VCaP (cell line): ENCODE measurements at regions not wholly inside any gene's neighbourhood (a gene's known extent, or its start where the extent isn't known, plus 50 kb on each side); places are given as distances from the start of the nearest gene placed in this dataset.

Source experiments
- H3K27ac ChIP-seq: fragments of 450-650 bp; 2 replicates; pipeline ENCODE4 v1.5.1; 2017
- TF ChIP-seq, protein P1 (sequence below): fragments of 450-650 bp; conservative IDR thresholded peaks from 2 replicates; pipeline ENCODE4 v1.5.1; 2017; ENCODE audit warnings: mild to moderate bottlenecking, moderate library complexity

DNA sequence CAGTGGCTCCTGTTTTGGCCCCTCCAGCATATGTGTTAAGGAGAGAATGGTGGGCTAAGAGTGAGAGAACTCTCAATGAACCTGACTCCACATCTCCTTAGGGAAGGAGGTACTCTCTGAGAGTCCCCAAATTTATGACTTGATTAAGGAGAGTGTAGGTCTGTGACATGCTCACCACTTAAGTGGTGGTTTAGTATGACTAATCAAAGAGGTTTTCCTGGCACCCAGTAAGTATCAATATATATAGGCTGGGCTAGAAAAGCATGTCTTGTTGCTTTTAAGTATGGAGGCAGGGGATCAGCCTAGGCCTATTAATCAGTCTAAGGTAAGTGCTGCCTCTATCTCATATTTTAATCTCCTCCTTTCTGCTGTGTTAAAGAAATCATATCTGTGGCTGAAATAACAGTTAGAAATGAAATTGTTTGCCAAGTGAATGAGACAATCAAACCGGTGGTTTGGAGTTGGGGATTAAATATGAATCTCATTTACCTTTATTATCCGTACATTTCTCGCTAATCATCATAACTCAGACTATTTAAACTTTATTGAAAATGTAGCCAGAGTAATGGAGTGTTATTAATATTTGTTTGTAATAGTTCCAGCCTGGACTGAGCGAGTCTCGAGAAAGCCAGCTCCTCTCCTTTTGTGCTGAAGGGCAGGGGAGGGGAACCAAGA, 107.7 kb upstream of the MEIS1 start:
- TF ChIP-seq, protein P1, sequence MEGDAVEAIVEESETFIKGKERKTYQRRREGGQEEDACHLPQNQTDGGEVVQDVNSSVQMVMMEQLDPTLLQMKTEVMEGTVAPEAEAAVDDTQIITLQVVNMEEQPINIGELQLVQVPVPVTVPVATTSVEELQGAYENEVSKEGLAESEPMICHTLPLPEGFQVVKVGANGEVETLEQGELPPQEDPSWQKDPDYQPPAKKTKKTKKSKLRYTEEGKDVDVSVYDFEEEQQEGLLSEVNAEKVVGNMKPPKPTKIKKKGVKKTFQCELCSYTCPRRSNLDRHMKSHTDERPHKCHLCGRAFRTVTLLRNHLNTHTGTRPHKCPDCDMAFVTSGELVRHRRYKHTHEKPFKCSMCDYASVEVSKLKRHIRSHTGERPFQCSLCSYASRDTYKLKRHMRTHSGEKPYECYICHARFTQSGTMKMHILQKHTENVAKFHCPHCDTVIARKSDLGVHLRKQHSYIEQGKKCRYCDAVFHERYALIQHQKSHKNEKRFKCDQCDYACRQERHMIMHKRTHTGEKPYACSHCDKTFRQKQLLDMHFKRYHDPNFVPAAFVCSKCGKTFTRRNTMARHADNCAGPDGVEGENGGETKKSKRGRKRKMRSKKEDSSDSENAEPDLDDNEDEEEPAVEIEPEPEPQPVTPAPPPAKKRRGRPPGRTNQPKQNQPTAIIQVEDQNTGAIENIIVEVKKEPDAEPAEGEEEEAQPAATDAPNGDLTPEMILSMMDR = no peak
- no peak overlapping the region for H3K27ac ChIP-seq

DNA sequence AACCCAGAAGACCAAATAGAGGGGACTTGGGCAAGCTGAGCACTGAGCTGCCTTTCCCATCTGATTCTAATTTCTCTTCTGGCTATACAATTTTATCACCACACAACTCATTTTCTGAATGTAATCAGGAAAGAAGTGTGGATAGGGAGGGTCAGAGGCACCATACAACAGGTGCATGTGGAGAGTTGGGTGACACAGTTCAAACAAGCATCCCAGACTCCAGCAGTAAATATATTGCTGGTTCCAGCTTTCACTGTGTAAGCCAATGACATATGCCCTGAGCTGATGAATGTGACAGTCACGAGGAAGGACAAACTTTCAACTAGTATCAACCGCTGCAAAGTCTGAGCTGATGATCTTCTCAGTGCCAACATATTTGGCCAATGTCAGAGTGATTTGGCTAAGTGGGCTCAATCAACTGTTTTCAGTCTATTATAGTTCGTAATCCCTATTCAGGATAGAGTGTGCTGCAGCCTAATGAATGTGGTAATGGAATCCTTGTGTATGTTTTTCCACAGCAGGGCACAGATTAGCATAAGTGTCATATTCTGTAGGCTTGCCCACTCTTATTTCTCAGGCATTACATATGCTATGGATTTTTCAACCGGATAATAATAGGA, 109.9 kb upstream of the MEIS1 start:
- H3K27ac ChIP-seq = no peak overlapping the region
- TF ChIP-seq, protein P1 = no peak

DNA sequence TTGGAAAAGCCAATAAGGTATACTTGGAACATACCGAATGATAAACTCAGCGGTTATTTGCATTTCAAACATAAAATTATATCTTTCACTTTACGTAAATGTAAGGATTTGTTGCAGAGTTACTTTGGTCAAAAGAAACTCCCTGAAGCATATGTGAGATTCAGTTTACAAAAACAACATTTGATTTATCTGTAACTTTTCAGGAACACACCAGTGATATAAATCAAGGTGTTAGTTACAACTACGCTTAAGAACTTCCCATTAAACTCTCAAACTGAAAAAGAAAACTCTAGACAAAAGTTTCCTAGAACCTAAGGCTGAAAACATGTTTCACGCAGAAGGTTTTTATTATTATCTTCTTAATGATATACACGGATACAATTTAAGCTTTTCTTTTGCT, 110.6 kb upstream of the MEIS1 start:
- TF ChIP-seq, protein P1 = no peak
- H3K27ac ChIP-seq = no peak overlapping the region

DNA sequence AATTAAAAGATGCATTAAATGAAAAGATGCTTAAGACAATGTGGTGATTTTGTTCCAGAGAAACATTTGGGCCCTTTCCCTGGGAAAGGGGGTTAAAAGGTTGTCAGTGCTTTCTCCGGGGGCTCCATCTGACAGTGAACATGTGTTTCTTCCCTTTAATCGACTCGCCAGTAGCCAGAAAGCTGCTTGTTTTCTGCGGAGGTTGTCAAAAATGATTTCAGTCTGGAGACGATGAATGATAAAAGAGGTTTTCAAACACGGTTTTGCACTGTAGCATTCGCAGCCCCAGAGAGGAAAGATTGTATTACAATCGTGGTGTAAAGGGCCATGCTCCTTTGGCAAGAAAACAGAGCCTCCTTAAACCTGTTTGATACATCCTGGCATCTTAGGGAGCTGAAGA, 111.5 kb upstream of the MEIS1 start:
- H3K27ac ChIP-seq = no peak overlapping the region
- TF ChIP-seq, protein P1 = no peak

DNA sequence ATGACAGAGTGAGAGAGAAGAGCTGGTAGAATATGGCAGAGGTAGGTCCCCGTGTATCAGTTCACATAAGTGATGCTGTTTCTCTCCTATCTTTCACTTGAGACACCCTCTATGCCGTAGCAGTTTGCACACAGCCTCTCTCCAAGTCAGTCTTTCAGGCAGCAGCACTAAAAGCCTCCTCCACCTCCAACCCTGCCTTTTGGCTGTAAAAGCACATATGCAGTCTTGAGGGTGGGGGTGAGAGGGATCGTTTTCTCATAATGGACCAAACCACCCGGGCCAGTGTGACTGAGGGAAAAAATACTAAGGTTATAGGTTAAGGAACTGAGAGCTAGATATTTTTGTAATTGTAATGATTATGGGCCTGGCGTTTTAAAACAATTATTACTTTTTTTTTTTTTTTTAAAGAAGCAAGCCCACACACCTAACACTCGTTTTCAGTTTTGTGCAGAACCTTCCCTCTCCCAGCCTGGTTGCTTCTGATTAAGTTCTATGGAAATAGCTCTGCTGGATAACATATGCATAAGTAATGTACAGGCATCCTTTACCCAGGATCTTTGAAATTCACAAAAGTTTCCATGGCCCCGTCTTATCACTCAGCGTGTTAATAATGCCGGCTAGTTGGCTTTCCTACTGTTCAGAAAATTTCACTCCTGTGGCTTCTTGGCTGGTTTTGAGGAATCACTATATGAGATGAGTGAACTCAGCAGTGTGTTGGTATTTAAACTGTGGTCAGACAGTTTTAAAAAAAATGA, 112.2 kb upstream of the MEIS1 start:
- TF ChIP-seq, protein P1 = no peak
- no peak overlapping the region for H3K27ac ChIP-seq

DNA sequence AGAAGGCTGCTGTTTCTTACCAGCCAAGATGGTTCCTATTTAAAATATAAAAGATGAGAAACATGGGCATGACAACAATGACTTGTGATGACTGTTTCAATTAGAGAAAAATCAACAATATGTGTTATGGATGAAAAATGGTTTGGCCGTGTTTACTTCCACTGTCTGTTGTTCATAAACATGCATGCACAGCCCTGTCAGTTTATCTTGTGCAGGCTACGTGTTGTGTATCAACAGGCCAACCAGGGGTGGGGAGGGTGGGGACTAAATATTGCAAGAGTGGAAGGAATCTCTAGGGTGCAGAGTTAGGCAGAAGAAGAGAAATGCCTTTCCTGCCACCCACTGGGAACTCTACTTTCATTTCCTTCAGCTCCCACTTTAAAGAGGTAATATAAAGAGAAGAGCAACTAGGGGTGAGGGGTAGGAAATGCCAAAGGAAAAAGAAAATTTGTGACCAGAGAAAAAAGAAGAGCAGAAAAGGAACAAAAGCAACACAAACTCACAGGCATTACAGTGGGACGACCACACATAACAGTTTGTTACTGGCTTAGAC, 116.8 kb upstream of the MEIS1 start:
- TF ChIP-seq, protein P1 = no peak
- no peak overlapping the region for H3K27ac ChIP-seq

DNA sequence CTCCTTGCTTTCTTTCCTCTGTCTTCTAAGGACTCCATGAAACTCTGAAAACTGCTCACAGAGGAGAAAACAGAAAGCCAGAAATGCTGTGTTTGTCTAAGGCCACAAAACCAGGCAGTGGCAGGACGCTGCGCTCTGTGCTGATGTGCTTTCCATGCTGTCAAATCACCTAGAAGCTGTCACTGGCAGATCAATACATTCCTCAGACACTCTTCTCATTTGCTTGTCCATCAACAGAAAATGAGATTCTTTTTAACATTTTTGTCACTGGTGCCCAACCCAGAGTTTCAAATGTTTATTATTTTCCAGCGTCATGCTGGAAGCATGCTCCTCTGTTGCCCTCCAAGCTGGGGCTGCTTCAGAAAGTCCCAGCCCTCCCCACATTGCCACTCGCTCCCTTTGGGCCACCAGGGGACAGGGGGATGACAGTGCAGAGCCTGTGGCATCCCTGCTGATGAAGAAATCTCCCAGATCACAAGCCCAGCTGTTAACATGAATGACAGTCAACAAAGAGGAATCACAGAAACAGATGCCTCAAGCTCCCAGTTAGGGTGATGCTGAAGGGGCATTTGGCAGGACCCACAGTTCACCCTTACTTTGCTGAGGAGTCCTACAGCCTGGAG, 117.5 kb upstream of the MEIS1 start:
- TF ChIP-seq, protein P1 = no peak
- no peak overlapping the region for H3K27ac ChIP-seq
